ENCODE measurements at regions not wholly inside any gene's neighbourhood (a gene's known extent, or its start where the extent isn't known, plus 50 kb on each side); places are given as distances from the start of the nearest gene placed in this dataset.

GRCh38 chr12:107624493-107624892 is 61.1 kb upstream of the PWP1 start:
- POLR2A ChIA-PET: no interaction called here
- CTCF ChIA-PET: interaction anchor here (1.6 kb wide), 1 partner anchor 17 kb away, joined by 3 read pairs; no protein-coding TSS in a partner anchor

GRCh38 chr12:107631715-107632114 is 53.9 kb upstream of the PWP1 start:
- CTCF ChIA-PET: no interaction called here
- POLR2A ChIA-PET: no interaction called here

GRCh38 chr12:107632246-107632645 is 53.4 kb upstream of the PWP1 start:
- CTCF ChIA-PET: interaction anchor here (1.5 kb wide), 1 partner anchor 500 kb away, joined by 3 read pairs; no protein-coding TSS in a partner anchor

GRCh38 chr12:107634530-107634929 is 51.1 kb upstream of the PWP1 start:
- POLR2A ChIA-PET: interaction anchor here (0.5 kb wide), 1 partner anchor 797 kb away, joined by 6 read pairs; no protein-coding TSS in a partner anchor
- CTCF ChIA-PET: interaction anchor here (1.7 kb wide), 1 partner anchor 502 kb away, joined by 3 read pairs; no protein-coding TSS in a partner anchor

More at GRCh38 chr12:107632246-107632645, 53.4 kb upstream of the PWP1 start:
- POLR2A ChIA-PET: no interaction called here

- ChIA-PET CTCF (interaction anchor here (1.7 kb wide), 1 partner anchor 503 kb away, joined by 3 read pairs; no protein-coding TSS in a partner anchor), POLR2A (no interaction called here)
Measured at GRCh38 chr12:107635139-107635538, 50.5 kb upstream of the PWP1 start.
